GM21825 (cell line): ENCODE measurements at regions not wholly inside any gene's neighbourhood (a gene's known extent, or its start where the extent isn't known, plus 50 kb on each side); places are given as distances from the start of the nearest gene placed in this dataset.
"Not testable (repeated sequence)": the region's sequence is repeated elsewhere in the genome, so short reads cannot be mapped to it uniquely, and the experiment has no call there.

Experiments
- ATAC-seq: cut with Tn5 transposase; IDR thresholded peaks from one replicate; pipeline ENCODE4 v1.9.1; 2021; ENCODE audit warnings: mild to moderate bottlenecking, moderate library complexity; ENCODE audit not compliant: unreplicated experiment

DNA sequence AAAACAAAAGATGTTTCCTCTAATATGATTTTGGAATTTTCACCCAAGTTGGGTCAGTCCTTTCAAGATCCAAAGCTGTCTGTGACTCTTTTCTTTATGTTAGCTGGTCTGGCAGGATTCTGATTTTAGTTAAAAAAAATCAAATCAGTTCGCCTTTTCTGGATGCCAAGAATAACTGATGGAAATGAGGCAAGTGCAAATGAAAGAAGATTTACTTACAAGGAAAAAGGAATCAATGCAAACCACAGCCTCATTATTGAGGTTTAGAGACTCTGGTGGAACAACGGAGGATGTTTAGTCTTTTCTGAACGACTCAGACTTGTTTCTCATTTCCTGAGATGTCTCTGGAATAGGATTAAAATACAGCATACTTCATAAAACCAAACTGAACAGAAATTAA is 117.0 kb upstream of the DYRK2 start:
- no peak for ATAC-seq

- no peak for ATAC-seq
These were observed 115.4 kb upstream of the DYRK2 start for GRCh38 chr12:67533159-67533558.

- ATAC-seq, result no peak
These were observed 114.5 kb upstream of the DYRK2 start for GRCh38 chr12:67534046-67534445.

GRCh38 chr12:67534681-67535080 is 113.9 kb upstream of the DYRK2 start:
- ATAC-seq, result no peak

GRCh38 chr12:67535176-67535575 is 113.4 kb upstream of the DYRK2 start:
- no peak for ATAC-seq

- no peak for ATAC-seq
These were observed 112.6 kb upstream of the DYRK2 start for GRCh38 chr12:67535971-67536370.

DNA sequence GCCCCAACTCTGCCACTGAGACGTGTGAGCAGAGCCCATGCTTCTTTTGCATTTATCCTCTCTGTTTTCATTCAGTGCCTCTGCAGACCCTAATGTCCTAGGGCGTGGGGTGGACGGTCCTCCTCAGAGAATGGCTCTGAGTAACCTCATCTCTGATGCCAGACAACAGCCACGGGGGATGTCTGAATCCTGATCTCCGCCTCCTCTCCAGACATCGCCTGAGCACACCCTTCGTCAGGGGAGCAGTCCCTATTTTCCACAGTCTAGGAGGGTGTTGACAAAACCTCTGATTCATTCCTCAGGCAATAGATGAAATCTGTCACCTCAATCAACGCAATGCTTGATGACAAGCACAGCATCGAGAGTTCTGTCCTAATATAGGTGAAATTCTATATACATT is 109.2 kb upstream of the DYRK2 start:
- ATAC-seq, result no peak

- ATAC-seq, result no peak
These were observed 108.6 kb upstream of the DYRK2 start for GRCh38 chr12:67539946-67540345.

DNA sequence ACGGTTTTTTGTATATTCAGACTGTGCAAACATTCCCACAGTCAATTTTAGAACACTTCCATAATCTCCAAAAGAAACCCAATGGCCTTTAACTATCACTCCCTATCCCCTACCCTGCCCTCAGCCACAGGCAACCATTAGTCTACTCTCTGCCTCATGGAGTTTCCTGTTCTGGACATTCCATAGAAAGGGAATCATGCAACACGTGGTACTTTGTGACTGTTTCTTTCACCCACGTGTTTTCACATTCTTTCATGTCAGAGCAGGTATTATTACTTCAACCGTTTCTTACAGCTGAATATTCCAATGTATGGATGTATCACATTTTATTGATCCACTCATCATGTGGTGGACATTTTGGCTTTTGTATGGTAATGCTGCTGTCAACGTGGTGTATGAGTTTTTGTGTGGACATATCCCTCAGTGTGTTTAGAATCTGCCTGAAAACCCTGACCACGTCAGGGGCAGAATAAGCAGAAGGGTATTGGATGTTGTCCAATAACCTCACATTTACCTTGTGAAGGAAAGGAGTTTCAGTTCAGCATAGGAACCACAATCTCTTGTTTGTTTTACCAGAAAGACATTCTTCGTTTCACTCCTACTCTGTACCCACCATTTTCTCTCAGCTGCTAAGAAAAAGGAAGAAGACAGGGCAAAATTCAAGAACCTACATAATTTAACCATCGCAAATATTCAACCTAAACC is 107.5 kb upstream of the DYRK2 start:
- no peak for ATAC-seq

DNA sequence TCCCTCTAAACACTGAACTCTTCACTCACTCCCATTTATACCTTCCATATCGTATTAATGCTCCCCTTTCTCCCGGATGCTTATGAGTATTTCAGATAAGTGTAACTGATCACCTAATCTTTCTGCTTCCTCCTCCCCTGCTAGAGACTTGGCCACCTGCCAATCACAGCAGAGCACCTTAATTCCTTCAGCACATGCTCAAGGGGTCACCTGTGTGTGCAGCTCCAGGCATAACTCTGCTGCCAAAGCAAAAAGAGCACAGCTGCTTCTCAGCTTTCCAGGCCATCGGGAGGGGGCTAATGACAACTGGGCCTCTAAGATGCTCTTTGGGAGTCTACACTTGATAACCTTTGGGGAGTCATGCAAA is 106.9 kb upstream of the DYRK2 start:
- ATAC-seq, result no peak

DNA sequence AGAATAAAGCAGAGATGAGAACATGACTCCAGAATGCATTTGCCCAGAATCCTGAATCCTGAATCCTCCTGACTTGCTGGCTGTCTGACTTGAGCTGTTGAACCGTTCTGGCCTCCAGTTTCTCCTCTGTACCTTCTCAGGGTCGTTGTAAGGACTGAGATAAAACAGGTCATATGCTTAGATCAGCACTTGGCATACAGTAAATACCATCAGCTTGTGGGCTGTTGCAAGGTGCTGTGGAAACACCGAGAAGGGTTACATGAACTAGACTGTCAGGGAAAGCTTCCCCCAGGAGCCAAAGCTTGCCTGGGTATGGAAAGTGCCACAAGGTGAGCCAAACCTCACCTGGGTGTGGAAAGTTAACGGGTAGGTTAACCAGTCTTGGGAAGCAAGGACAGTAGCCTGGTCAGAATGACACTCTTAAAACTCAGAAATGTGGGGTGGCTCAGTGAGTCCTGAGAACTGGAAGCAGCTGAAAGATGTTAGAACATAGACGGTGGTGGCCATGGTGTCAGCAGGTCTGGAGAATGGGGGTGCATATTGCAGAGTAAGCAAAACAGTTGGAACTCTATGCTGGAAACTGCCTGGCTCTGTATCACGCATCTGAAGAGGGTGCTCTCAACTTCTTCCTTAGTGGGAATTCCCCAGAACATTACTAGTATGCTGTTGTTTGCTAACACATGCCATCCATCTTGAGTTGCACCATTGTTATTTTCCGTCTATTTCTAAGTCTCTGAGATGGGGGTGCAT is 105.3 kb upstream of the DYRK2 start:
- no peak for ATAC-seq

- ATAC-seq, result no peak
These were observed 103.2 kb upstream of the DYRK2 start for GRCh38 chr12:67545298-67545697.

DNA sequence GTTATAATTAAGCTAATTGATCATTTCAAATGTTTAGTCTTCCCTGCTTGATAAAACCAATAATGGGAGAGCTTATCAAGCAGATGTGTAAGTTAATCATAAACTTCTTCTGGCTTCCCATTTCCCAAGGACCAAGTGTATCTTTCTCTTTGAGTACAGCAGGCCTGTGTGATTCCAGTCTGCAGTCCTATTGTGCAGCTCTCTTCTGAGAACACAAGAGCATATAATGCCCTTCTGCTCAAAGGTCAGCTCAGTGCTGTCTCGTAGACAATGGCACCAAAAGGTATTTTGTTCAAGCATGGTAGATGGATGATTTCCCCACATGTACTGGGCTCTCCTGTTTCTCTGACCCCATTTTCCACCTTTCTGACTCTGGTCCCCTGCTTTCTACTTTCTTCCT is 101.8 kb upstream of the DYRK2 start:
- no peak for ATAC-seq

GRCh38 chr12:67555075-67555717 is 93.3 kb upstream of the DYRK2 start:
- not testable (repeated sequence) for ATAC-seq

GRCh38 chr12:67558775-67559174 is 89.8 kb upstream of the DYRK2 start:
- ATAC-seq, result no peak

- no peak for ATAC-seq
These were observed 88.8 kb upstream of the DYRK2 start for GRCh38 chr12:67559751-67560150.

DNA sequence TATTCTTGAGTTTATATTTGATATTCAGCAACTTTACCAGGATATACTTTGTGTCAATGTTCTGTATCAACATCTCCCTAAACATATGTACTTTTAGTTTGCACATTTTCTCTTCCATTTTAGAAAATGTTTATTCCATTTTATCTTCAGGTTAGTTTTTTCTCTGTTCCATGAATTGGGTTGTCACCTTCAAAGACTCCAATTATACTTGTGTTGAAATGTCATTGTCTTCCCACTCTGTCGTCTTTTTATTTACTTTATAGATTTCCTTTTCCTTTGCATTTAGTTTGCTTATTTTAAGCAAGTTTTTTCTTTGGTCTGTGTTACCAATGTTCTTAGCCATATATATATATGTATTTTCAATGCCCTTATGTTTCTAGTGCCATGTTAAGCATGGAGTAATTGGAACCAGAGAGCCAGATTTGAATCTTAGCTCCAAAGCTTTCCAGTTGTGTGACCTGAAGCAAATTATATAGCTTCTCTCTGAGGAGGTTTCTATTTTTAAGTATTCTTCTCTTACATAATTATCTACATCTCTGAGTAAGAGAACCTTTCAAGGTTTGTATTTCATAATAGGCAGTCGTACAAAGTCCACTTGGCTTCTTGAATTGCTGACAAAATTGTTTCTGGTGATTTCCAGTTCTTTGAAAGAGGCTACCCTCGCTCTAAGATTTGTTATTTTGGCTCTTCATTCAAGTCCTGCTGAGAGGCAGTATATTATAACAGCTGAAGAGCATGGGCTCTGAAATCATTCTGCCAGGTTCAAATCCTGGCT is 85.8 kb upstream of the DYRK2 start:
- ATAC-seq, result no peak

GRCh38 chr12:67568055-67568454 is 80.5 kb upstream of the DYRK2 start:
- no peak for ATAC-seq

DNA sequence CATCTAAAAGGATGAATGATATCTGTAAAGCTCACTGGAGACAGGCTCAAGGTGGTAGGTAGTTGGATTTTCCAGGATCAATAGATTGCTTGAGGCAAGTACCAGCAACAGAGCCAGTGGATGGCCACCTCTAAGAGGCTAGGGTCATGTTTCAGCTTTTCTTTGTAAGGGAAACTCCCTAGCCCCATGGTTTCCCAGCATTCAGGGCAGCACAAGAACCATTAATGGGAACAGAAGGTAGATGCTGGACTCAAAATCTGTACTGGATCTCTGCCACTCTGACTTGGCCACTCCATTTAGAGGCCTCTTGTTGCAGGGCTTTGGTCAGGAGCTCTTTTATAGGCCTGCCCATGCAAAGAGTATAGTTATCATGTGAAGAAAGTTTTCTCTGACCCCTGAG is 76.1 kb upstream of the DYRK2 start:
- no peak for ATAC-seq

GRCh38 chr12:67573566-67573965 is 75.0 kb upstream of the DYRK2 start:
- no peak for ATAC-seq

DNA sequence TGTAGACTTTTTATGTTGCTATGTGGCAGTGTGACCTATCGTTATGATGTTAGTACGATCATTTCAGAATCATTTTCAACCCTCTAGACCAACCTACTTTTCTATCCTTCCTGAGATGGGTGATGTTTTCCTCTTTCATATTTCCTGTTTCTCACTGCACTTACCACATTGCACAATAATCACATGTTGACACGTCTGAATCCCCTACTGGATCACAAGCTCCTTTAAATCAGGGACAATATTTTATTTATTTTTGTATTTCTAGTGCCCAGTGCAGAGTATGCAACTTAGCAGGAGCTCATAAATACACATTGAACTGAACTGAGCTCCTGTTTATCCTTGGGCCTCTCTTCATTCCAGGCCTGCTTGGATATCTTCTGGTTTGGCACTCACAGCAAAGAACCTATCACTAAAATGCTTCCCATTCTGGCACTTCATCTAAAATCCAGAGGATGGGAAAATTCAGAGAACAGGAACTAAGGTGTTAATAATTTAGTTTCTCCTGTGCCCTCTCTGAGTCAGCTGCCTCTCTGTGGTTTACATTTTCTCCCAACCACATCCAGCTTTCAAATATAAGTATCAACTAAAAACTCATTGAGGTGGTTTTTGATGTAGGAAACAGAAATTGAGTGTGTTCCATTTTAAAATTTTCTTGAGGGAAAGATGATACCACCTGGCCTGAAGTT is 69.4 kb upstream of the DYRK2 start:
- ATAC-seq, result no peak
